ENCODE measurements at regions not wholly inside any gene's neighbourhood (a gene's known extent, or its start where the extent isn't known, plus 50 kb on each side); places are given as distances from the start of the nearest gene placed in this dataset.

DNA sequence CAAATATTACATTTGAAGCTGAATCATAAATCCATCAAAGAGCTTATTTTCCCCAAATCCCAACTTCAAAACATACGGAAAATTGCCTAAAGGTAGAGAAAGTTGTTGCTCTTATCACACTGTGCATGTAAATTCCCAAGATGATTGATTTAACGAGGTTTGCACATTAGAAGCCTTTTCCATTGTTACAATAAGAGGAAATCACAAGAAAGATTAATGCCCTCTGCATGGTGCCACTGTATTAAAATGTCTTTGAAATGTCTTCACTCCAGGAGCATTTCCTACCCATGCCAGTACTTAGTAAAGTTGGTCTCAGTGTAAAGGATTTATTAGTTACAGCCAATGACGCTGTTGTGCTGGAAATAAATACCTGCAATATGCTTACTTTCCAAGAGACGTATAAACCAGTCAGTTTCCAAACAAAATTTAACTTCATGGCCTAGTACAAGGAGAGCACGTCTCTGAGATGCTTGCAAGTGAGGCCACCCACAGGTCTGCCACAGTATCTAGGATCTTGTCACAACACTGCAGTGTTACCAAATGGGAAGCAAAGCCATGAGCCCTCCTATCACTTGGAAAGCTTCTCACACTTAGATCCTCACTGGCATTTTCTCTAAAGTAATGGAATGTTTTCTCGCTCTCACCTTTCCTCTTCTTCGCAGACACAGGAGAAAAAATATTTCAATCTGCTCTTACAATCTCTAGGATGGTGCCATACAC lies 112.4 kb downstream of the CETN3 start:
- TF ChIP-seq, protein P1, sequence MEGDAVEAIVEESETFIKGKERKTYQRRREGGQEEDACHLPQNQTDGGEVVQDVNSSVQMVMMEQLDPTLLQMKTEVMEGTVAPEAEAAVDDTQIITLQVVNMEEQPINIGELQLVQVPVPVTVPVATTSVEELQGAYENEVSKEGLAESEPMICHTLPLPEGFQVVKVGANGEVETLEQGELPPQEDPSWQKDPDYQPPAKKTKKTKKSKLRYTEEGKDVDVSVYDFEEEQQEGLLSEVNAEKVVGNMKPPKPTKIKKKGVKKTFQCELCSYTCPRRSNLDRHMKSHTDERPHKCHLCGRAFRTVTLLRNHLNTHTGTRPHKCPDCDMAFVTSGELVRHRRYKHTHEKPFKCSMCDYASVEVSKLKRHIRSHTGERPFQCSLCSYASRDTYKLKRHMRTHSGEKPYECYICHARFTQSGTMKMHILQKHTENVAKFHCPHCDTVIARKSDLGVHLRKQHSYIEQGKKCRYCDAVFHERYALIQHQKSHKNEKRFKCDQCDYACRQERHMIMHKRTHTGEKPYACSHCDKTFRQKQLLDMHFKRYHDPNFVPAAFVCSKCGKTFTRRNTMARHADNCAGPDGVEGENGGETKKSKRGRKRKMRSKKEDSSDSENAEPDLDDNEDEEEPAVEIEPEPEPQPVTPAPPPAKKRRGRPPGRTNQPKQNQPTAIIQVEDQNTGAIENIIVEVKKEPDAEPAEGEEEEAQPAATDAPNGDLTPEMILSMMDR (IDR thresholded peaks at IDR 0.05), result no peak
- no peak for TF ChIP-seq POLR2A (IDR thresholded peaks at IDR 0.05)
